PFSK-1 (cell line): ENCODE measurements at regions not wholly inside any gene's neighbourhood (a gene's known extent, or its start where the extent isn't known, plus 50 kb on each side); places are given as distances from the start of the nearest gene placed in this dataset.

Experiments
- POLR2AphosphoS5 ChIP-seq: IDR thresholded peaks from 2 replicates; pipeline ENCODE4 v1.6.1; 2012; ENCODE audit warnings: low read depth, mild to moderate bottlenecking, control low read depth, low read length, moderate library complexity
- REST ChIP-seq, 2 experiments: IDR thresholded peaks; 2 replicates each; pipeline versions ENCODE4 v1.6.1 to v1.8.0; 2011 to 2012; ENCODE audit warnings: low read depth in 2 of 2, low read length in 2 of 2, control low read depth in 1 of 2, inconsistent platforms in 1 of 2, mild to moderate bottlenecking in 1 of 2, moderate library complexity in 1 of 2; ENCODE audit not compliant: insufficient read depth in 1 of 2
- TAF1 ChIP-seq: IDR thresholded peaks from 2 replicates; pipeline ENCODE4 v1.6.1; 2012; ENCODE audit warnings: low read length, control low read depth, borderline replicate concordance; ENCODE audit not compliant: insufficient read depth

GRCh38 chr7:113504691-113505090 is 386.3 kb upstream of the SMIM30 start:
- TF ChIP-seq POLR2AphosphoS5 (no peak), TAF1 (no peak), REST (IDR thresholded peaks at IDR 0.05; ENCODE audit: insufficient read depth in 1 of 2, low read depth in 2 of 2, low read length in 2 of 2) (no peak)
